Esophagus squamous epithelium (tissue), 4 donors: ENCODE measurements at regions not wholly inside any gene's neighbourhood (a gene's known extent, or its start where the extent isn't known, plus 50 kb on each side); places are given as distances from the start of the nearest gene placed in this dataset.

Experiments used
- POLR2A ChIP-seq, 4 donors: fragments of 450-650 bp; IDR thresholded peaks; one replicate each; pipeline ENCODE4 v1.6.1; 2017; ENCODE audit warnings: antibody characterized with exemption in 4 of 4, mild to moderate bottlenecking in 4 of 4, moderate library complexity in 3 of 4
- TF ChIP-seq, protein P1 (sequence below), 6 experiments: fragments of 450-650 bp in 4 of 6; fragments of 200-600 bp in 2 of 6; sonication (generic) in 2 of 6; IDR thresholded peaks; one replicate each; pipeline ENCODE4 v1.5.1; 2016 to 2019; ENCODE audit warnings: antibody characterized with exemption in 6 of 6, mild to moderate bottlenecking in 4 of 6, moderate library complexity in 4 of 6

DNA sequence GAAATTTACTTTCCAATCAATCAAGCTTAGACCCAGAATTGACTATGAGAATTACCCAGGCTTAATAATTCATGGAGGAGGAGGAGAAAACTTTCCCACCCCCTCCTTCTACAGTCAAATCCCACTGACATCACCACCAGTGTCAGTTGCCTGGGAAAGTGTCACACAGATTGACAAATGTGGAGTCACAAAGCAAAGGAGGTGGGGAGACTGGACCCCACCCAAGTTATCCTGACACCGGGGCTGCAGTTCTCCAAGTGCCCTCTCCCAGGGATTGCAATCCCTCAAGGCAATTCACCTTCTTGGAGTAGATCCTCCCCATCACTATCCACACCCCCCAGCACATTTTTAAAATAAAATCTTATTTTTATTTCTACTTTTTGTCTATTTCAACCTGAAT is 100.2 kb upstream of the CDH11 start:
- TF ChIP-seq, protein P1, sequence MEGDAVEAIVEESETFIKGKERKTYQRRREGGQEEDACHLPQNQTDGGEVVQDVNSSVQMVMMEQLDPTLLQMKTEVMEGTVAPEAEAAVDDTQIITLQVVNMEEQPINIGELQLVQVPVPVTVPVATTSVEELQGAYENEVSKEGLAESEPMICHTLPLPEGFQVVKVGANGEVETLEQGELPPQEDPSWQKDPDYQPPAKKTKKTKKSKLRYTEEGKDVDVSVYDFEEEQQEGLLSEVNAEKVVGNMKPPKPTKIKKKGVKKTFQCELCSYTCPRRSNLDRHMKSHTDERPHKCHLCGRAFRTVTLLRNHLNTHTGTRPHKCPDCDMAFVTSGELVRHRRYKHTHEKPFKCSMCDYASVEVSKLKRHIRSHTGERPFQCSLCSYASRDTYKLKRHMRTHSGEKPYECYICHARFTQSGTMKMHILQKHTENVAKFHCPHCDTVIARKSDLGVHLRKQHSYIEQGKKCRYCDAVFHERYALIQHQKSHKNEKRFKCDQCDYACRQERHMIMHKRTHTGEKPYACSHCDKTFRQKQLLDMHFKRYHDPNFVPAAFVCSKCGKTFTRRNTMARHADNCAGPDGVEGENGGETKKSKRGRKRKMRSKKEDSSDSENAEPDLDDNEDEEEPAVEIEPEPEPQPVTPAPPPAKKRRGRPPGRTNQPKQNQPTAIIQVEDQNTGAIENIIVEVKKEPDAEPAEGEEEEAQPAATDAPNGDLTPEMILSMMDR (IDR thresholded peaks at IDR 0.05), result no peak
- no peak for TF ChIP-seq POLR2A (IDR thresholded peaks at IDR 0.05)
